NCI-H2081 treated with DMSO at 0.1 percent for 48 hours (cell line): ENCODE measurements at regions not wholly inside any gene's neighbourhood (a gene's known extent, or its start where the extent isn't known, plus 50 kb on each side); places are given as distances from the start of the nearest gene placed in this dataset.
A peak's percentile ranks its signal among the peaks of the same experiment; 100 is the strongest.
"Not testable (repeated sequence)": the region's sequence is repeated elsewhere in the genome, so short reads cannot be mapped to it uniquely, and the experiment has no call there.

ENCODE experiments used
- DNase-seq: peaks from one replicate; lab custom pipeline; 2025; lab: John Stamatoyannopoulos, UW

DNA sequence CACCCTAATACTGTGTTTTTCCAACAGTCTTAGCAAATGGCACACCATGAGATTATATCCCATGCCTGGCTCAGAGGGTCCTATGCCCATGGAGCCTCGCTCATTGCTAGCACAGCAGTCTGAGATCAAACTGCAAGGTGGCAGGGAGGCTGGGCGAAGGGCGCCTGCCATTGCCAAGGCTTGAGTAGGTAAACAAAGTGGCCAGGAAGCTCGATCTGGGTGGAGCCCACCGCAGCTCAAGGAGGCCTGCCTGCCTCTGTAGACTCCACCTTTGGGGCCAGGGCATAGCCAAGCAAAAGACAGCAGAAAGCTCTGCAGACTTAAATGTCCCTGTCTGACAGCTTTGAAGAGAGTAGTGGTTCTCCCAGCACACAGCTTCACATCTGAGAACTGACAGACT lies 188.2 kb upstream of the ADGRL3 start:
- DNase-seq, result not testable (repeated sequence)

DNA sequence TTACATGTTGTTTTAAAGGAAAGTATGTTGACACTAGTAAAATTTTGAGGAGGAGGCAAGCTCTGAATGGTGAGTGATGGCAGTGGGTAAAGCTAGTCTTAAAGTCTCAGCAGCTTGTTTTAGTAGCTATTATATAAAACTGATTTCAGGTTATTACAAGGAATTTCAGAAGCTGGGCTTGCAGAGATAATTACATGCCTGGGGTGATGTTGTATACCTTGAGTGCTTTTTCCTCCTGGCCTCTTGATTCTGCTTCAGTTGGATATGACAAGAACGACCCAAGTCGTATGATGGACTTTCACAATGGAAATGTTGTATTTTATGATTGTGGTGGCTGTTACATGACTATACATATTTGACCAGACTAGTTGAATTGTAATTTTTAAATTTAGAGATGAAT lies 175.5 kb upstream of the ADGRL3 start:
- no peak for DNase-seq

GRCh38 chr4:61027939-61028338 lies 172.2 kb upstream of the ADGRL3 start:
- DNase-seq, result no peak

DNA sequence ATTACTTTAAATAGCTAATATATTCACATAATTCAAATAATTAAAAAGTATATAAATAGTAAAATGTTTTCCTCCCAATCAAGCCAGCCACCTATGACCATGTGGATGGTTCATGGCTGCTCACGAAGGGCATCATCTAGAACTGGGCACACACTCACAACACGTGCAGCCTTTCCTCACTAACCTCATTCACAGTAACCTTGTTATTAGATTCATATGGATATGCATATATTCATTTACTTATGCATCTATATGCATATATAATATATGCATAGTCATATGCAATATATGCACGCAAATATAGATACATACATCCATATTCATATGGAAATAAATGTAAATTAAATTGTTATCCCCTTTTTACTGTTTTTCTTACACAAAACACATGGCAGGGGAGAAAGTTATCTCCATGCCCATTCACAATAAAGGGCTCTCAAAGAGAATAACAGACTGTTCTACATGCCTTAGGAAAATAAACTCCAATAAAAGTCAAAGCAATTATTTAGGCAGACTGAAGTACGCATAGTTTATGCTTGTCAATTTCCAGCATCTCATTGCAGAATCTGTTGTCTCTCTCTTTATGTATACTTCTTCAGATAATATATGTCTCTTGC lies 163.9 kb upstream of the ADGRL3 start:
- no peak for DNase-seq

DNA sequence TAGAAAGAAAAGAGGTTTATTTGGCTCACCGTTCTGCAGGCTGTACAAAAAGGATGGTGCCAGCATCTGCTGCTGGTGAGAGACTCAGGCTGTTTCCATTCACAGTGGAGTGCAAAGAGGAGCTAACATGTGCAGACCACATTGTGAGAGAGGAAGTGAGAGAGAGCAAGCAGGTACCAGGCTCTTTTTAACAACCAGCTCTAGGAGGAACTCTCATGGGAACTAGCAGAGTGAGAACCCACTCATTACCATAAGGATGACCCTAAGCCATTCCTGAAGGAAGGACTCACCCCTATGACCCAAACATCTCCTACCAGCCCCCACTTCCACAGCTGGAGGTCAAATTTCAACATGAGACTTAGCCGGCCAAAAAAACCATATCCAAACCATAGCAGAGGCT lies 158.6 kb upstream of the ADGRL3 start:
- DNase-seq, result no peak

DNA sequence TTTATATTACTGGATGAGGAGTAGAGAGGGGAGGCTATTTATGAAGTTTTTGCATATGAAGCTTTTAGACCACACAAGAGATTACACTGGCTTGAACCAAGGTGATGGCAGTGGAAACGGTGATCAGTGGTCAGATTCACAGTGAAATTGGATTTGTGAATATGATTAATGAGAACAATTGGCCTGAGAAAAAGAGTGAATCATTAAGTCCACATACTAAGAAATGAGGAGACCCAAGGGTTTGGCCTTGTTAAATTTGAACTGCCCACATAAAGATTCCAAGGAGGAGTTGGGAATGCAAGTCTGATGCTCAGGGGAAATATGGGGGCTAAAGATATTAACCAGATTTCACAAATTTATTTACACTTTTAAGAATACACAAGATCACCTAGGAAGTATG lies 155.3 kb upstream of the ADGRL3 start:
- DNase-seq, result no peak

GRCh38 chr4:61049018-61049417 lies 151.1 kb upstream of the ADGRL3 start:
- DNase-seq, result no peak

GRCh38 chr4:61067381-61067780 lies 132.7 kb upstream of the ADGRL3 start:
- DNase-seq, result peak; percentile 10

- DNase-seq, result no peak
Measured at GRCh38 chr4:61068060-61068459, 132.1 kb upstream of the ADGRL3 start.

DNA sequence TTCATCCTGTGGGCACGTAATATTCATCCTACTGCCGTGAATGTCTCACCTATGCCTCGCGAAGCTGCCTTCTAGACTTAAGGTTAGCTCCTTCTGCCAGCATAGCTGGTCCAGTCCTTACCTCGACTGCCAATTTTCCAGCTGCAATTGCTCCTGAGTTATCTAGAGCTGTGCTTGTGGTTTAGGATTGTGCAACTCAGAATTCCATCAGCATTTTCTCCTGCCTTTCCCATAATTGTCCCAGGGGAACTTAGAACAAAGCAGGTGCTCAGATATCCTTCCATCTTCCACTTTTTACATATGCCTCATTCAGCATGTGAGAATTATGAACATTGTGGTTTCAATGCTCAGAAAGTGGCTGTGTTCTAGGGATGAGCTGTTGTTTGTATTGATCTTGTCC lies 131.4 kb upstream of the ADGRL3 start:
- DNase-seq, result no peak

DNA sequence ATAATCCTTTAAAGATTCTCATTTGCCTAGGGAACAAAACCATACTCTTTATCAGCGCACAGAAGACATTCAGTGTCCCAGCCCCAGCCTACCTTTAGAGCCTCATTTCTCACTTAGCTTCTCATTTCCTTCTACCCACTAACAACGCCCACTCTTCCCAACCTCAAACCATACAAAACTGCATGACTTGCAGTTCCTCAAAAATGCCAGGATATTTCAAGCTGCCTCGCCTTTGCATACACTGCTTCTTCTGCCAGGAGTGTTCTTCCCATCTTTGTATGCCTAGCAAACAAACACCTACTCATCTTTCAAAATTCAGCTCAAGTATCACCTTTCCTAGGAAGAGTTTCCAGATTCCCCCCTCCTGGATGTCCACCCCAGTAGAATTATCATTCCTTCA lies 129.9 kb upstream of the ADGRL3 start:
- no peak for DNase-seq

GRCh38 chr4:61079427-61079826 lies 120.7 kb upstream of the ADGRL3 start:
- DNase-seq, result no peak

- DNase-seq, result no peak
Measured at GRCh38 chr4:61079976-61080375, 120.2 kb upstream of the ADGRL3 start.

DNA sequence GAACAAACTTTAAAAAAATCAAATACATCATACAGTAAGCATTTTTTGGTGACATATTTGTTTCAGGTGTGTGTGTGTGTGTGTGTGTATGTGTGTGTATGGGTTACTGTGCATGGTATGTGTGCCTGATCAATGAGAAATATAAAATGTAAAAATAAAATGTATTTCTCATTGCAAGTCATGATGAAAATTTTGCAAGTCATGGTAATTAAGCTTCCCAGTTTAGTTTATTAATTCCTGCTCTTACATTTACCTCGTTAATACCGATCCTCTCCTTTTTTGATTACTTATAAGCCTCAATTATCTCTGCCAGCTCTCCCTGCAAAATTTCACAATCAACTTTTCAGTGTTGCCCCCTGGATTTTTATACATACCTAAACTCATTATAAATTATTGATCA lies 114.6 kb upstream of the ADGRL3 start:
- DNase-seq, result no peak

GRCh38 chr4:61086357-61086756 lies 113.8 kb upstream of the ADGRL3 start:
- no peak for DNase-seq

GRCh38 chr4:61086979-61087378 lies 113.1 kb upstream of the ADGRL3 start:
- no peak for DNase-seq

DNA sequence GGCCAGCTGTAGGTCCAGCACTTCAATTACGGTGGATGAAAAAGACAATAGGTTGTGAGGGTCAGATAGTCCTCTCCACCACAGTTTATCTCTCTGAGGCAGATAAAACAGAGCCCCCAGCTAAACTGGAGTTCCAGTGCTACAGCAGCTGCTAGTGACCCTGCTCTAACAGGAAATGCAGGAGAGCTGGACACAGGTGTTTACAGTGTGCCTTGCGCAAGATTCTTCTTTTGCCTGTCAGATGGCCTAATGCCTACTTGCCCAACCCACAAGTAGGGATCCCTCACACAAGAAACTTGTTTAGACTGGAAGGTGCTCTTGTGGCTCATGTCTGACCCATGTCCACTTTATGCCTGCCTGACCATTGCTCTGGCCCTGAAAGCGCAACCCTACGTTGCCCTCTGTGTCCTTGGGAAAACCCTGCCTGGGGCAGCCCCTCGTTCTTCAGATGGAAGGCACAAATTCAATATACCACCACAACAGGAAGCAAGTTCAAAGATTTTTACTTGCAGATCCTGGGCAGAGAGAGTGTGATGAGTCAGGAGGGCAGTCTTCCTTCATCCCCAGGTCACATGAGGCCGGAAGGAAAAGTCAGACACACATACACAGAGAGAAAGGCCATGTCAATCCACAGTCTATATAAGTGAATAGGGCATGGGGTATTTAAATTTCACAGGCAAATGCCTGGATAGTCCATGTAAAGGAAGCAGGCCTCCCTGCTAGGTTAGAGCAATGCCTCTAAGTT lies 105.1 kb upstream of the ADGRL3 start:
- no peak for DNase-seq

DNA sequence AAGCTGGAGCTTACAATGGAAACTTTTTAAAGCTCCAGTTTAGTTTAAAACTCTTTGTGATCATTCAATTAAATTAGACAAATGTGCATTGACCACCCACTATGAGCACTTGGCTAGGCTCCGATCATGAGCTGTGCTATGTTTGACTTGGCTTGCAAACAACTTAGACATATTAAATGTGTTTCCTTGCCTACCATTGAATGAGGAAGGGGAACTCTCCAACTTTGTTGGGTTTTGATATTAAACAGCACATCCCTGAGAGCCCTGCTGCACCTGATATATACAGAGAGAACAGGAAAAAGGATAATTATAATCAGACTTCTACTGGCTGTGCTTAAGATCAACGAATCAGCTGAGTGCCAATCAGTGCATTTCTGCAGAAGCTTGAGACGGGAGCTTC lies 71.4 kb upstream of the ADGRL3 start:
- DNase-seq, result peak; percentile 13

GRCh38 chr4:61129971-61130370 lies 70.2 kb upstream of the ADGRL3 start:
- no peak for DNase-seq

GRCh38 chr4:61143461-61143860 lies 56.7 kb upstream of the ADGRL3 start:
- no peak for DNase-seq

DNA sequence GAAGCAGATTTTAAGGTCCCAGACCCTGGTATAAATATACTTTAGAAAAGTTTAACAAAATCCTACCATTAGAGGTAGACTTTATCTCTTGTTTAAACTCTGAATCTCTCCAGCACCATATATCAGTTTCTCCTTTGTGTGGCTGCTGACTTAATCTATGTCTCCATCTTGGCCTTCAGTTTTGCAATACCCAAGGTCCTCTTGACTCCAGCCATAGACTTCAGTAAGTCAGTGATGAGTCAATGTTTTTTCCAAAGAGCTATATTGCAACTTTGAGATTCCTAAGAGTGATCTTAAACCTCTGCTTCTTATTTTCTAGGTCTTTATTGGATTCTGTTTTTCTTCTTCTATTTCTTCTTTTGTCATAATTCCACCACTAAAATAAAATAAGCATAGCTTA lies 50.8 kb upstream of the ADGRL3 start:
- no peak for DNase-seq
